Caco-2 (cell line): ENCODE measurements at regions not wholly inside any gene's neighbourhood (a gene's known extent, or its start where the extent isn't known, plus 50 kb on each side); places are given as distances from the start of the nearest gene placed in this dataset.

Experiments used
- BruUV-seq: library from RNA; stranded (reverse); fragments of 400-500 nt; replicated peaks from 2 replicates; lab custom pipeline; 2021; lab: Mats Ljungman, UMichigan
- CTCF ChIA-PET: fragments of 300-600 bp; sonication (Branson Sonifier 250); formaldehyde crosslinking; loops from one replicate; lab custom pipeline; 2022; ENCODE audit warnings: antibody characterized with exemption; lab: Charles Lee
- POLR2A ChIA-PET: fragments of 300-600 bp; sonication (Branson Sonifier 250); formaldehyde crosslinking; loops from one replicate; lab custom pipeline; 2022; ENCODE audit warnings: antibody characterized with exemption; lab: Charles Lee
- DNase-seq, 2 experiments: peaks; one replicate each; pipeline versions ENCODE4 v3.0.0 to v3.0.0-alpha.2; 2020 to 2022
- H3K27me3 ChIP-seq: replicated peaks from 2 replicates; pipeline ENCODE4 v1.6.0; 2011; ENCODE audit warnings: low read length; ENCODE audit not compliant: control insufficient read depth, insufficient read depth
- H3K36me3 ChIP-seq: 2 replicates; pipeline ENCODE4 v1.5.1; 2011; ENCODE audit warnings: low read length; ENCODE audit not compliant: control insufficient read depth, insufficient read depth
- H3K4me1 ChIP-seq: fragments of 250-450 bp; sonication (Bioruptor Pico); 2 replicates; pipeline ENCODE4 v1.5.1; 2020; ENCODE audit warnings: mild to moderate bottlenecking
- H3K4me3 ChIP-seq: 2 replicates; pipeline ENCODE4 v1.5.1; 2011; ENCODE audit warnings: low read depth, mild to moderate bottlenecking, control low read depth, low read length
- H3K9me3 ChIP-seq: fragments of 250-450 bp; sonication (Bioruptor Pico); 2 replicates; pipeline ENCODE4 v1.5.1; 2020; ENCODE audit warnings: mild to moderate bottlenecking, moderate library complexity
- H3K27ac Mint-ChIP-seq: one replicate; pipeline ENCODE4 v1.8.0; 2022; ENCODE audit warnings: mixed read lengths; ENCODE audit not compliant: unreplicated experiment
- H3K27me3 Mint-ChIP-seq: one replicate; pipeline ENCODE4 v1.8.0; 2022; ENCODE audit warnings: mixed read lengths; ENCODE audit not compliant: insufficient read depth, unreplicated experiment
- H3K36me3 Mint-ChIP-seq: one replicate; pipeline ENCODE4 v1.8.0; 2022; ENCODE audit warnings: mild to moderate bottlenecking, mixed read lengths; ENCODE audit not compliant: insufficient read depth, unreplicated experiment
- H3K4me1 Mint-ChIP-seq: one replicate; pipeline ENCODE4 v1.8.0; 2022; ENCODE audit warnings: low read depth, mixed read lengths; ENCODE audit not compliant: unreplicated experiment
- H3K4me3 Mint-ChIP-seq: one replicate; pipeline ENCODE4 v1.8.0; 2022; ENCODE audit warnings: mild to moderate bottlenecking, moderate library complexity, mixed read lengths; ENCODE audit not compliant: unreplicated experiment
- H3K9me3 Mint-ChIP-seq: one replicate; pipeline ENCODE4 v1.8.0; 2022; ENCODE audit warnings: mixed read lengths; ENCODE audit not compliant: unreplicated experiment
- CTCF ChIP-seq, 2 experiments: fragments of 200-600 bp in 1 of 2; IDR thresholded peaks; 1 replicate in 1 of 2; 2 replicates in 1 of 2; pipeline versions ENCODE4 v1.5.1 to v1.8.0; 2011 to 2022; ENCODE audit warnings: antibody characterized with exemption in 1 of 2, control low read depth in 1 of 2, inconsistent platforms in 1 of 2, low read depth in 1 of 2, low read length in 1 of 2, mild to moderate bottlenecking in 1 of 2, moderate library complexity in 1 of 2; ENCODE audit not compliant: insufficient read depth in 1 of 2, severe bottlenecking in 1 of 2, unreplicated experiment in 1 of 2
- intact Hi-C: fragments of 100-400 bp; cut with micrococcal nuclease; formaldehyde crosslinking; loops from one replicate; pipeline ENCODE4 v1.10.0; 2022; ENCODE audit not compliant: unreplicated experiment

DNA sequence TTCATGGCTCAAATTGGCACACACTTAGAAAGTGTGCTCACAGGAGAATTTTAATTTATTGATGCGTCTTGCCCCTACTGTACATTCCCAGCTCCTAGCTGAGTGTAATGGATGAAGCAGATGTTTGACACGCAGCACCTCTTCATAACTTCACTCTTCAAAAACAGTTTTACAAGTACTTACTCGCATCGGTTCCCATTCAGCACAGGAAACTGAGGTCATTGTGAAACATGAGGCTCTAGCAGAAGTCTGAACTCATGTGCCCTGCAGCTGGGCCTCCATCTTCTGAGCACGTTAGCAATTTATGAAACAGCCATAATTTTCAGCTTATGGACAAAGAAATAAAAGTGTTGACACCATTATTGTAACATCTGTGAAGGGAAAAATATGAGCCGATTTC lies 558.9 kb upstream of the MGMT start:
- H3K27ac Mint-ChIP-seq, result no peak overlapping the region
- ChIA-PET POLR2A (no interaction called here), CTCF (no interaction called here)
- H3K4me1 ChIP-seq, result no peaks in the 10 kb centered on the region
- H3K4me1 Mint-ChIP-seq, result no peaks in the 10 kb centered on the region
- H3K36me3 ChIP-seq, result no peaks in the 10 kb centered on the region
- no peaks in the 10 kb centered on the region for H3K36me3 Mint-ChIP-seq
- no peak for TF ChIP-seq CTCF (IDR thresholded peaks at IDR 0.05; ENCODE audit: insufficient read depth in 1 of 2, low read depth in 1 of 2, low read length in 1 of 2, severe bottlenecking in 1 of 2, unreplicated experiment in 1 of 2)
- no peak overlapping the region for H3K4me3 Mint-ChIP-seq
- H3K9me3 ChIP-seq, result no peaks in the 10 kb centered on the region
- DNase-seq, result no peak
- no peaks in the 10 kb centered on the region for H3K9me3 Mint-ChIP-seq
- intact Hi-C loops, result no loop called here
- H3K27me3 ChIP-seq, result no peaks in the 10 kb centered on the region; the same call in 1 of the 2 replicates
- H3K27me3 Mint-ChIP-seq, result peaks cover 12% of the 10 kb centered on the region
- H3K4me3 ChIP-seq, result no peak overlapping the region
- no TSS peak for BruUV-seq

- Mint-ChIP-seq H3K27ac (no peak overlapping the region), H3K9me3 (no peaks in the 10 kb centered on the region), H3K4me3 (no peak overlapping the region), H3K36me3 (no peaks in the 10 kb centered on the region), H3K27me3 (peaks cover 16% of the 10 kb centered on the region), H3K4me1 (no peaks in the 10 kb centered on the region)
- Histone ChIP-seq H3K4me3 (no peak overlapping the region), H3K9me3 (no peaks in the 10 kb centered on the region), H3K36me3 (no peaks in the 10 kb centered on the region), H3K27me3 (no peaks in the 10 kb centered on the region; the same call in 1 of the 2 replicates), H3K4me1 (no peaks in the 10 kb centered on the region)
- no peak for DNase-seq
- ChIA-PET POLR2A (no interaction called here), CTCF (no interaction called here)
- BruUV-seq, result no TSS peak
- intact Hi-C loops, result no loop called here
- TF ChIP-seq CTCF (IDR thresholded peaks at IDR 0.05; ENCODE audit: insufficient read depth in 1 of 2, low read depth in 1 of 2, low read length in 1 of 2, severe bottlenecking in 1 of 2, unreplicated experiment in 1 of 2), result no peak
Measured at GRCh38 chr10:128908499-128908898, 558.5 kb upstream of the MGMT start.

GRCh38 chr10:128912568-128913311 lies 554.3 kb upstream of the MGMT start:
- BruUV-seq, result no TSS peak
- no peaks in the 10 kb centered on the region for H3K36me3 ChIP-seq
- intact Hi-C loops, result no loop called here

More at GRCh38 chr10:128912568-128913311, 554.3 kb upstream of the MGMT start:
- Histone ChIP-seq H3K27me3 (no peaks in the 10 kb centered on the region; the same call in none of the 2 replicates), H3K4me1 (no peaks in the 10 kb centered on the region), H3K9me3 (no peaks in the 10 kb centered on the region), H3K4me3 (no peak overlapping the region)
- H3K4me3 Mint-ChIP-seq, result no peak overlapping the region
- H3K4me1 Mint-ChIP-seq, result no peaks in the 10 kb centered on the region
- TF ChIP-seq CTCF (IDR thresholded peaks at IDR 0.05; ENCODE audit: insufficient read depth in 1 of 2, low read depth in 1 of 2, low read length in 1 of 2, severe bottlenecking in 1 of 2, unreplicated experiment in 1 of 2), result no peak
- no peaks in the 10 kb centered on the region for H3K9me3 Mint-ChIP-seq
- H3K27ac Mint-ChIP-seq, result no peak overlapping the region
- H3K27me3 Mint-ChIP-seq, result peaks cover 30% of the 10 kb centered on the region
- H3K36me3 Mint-ChIP-seq, result no peaks in the 10 kb centered on the region
- ChIA-PET CTCF (no interaction called here), POLR2A (no interaction called here)
- no peak for DNase-seq
